ENCODE measurements at regions not wholly inside any gene's neighbourhood (a gene's known extent, or its start where the extent isn't known, plus 50 kb on each side); places are given as distances from the start of the nearest gene placed in this dataset.

GRCh38 chr3:29195056-29195455 is 85.8 kb upstream of the RBMS3 start:
- TF ChIP-seq CTCF (IDR thresholded peaks at IDR 0.05; ENCODE audit: insufficient read depth, low read length, poor library complexity, severe bottlenecking) (no peak), EZH2phosphoT487 (conservative IDR thresholded peaks at IDR 0.05; ENCODE audit: low read length) (no peak)
